Colonic mucosa (tissue), 4 donors: ENCODE measurements at regions not wholly inside any gene's neighbourhood (a gene's known extent, or its start where the extent isn't known, plus 50 kb on each side); places are given as distances from the start of the nearest gene placed in this dataset.

Experiments
- DNase-seq: peaks from one replicate; pipeline ENCODE4 v3.0.0-alpha.2; 2020
- H3K27ac ChIP-seq: fragments of 200-600 bp; one replicate; pipeline ENCODE4 v1.8.0; 2021
- H3K27me3 ChIP-seq: fragments of 200-600 bp; one replicate; pipeline ENCODE4 v1.8.0; 2021
- H3K36me3 ChIP-seq: fragments of 200-600 bp; one replicate; pipeline ENCODE4 v1.8.0; 2021
- H3K4me1 ChIP-seq: fragments of 200-600 bp; one replicate; pipeline ENCODE4 v1.8.0; 2021; ENCODE audit warnings: mild to moderate bottlenecking
- H3K4me3 ChIP-seq: fragments of 200-600 bp; one replicate; pipeline ENCODE4 v1.8.0; 2021
- H3K9ac ChIP-seq, 2 donors: one replicate each; pipeline ENCODE4 v1.7.0; 2013; ENCODE audit warnings: control low read depth in 2 of 2, low read depth in 2 of 2, low read length in 2 of 2
- H3K9me3 ChIP-seq: fragments of 200-600 bp; one replicate; pipeline ENCODE4 v1.8.0; 2021
- CTCF ChIP-seq: fragments of 200-600 bp; IDR thresholded peaks from one replicate; pipeline ENCODE4 v1.8.0; 2022; ENCODE audit warnings: antibody characterized with exemption, mild to moderate bottlenecking
- intact Hi-C: fragments of 100-400 bp; cut with DNase I; formaldehyde crosslinking; loops from one replicate; pipeline ENCODE4 v1.14.1; 2022
- donor health status: healthy.
- donor health status: DM: no; HTN: no; CAD: no.
- donor health status: DM: no; HTN: no; CAD: no.

DNA sequence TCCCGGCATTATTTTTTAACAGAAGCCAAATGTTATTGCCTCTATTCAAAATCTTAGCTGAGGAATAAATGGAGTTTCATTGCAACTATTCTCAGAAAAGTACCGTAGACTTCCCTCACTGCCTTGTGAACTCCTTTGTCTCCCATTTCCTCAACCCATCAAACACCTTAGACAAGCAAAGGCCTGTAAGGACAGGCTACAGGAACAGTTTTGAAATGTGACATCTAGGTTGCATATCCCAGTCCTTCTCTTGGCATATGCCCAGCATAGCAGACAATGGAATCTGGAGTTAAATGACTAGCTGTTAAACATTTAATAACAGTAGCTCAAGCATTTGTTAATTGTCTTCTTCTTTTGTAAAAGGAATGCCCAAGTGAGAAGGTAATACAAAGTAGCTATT, 1371.7 kb downstream of the STIM2 start:
- no peak overlapping the region for H3K4me3 ChIP-seq
- no peak overlapping the region for H3K9ac ChIP-seq
- no peak for TF ChIP-seq CTCF
- H3K4me1 ChIP-seq = no peaks in the 10 kb centered on the region
- intact Hi-C loops = no loop called here
- no peak for DNase-seq
- no peaks in the 10 kb centered on the region for H3K36me3 ChIP-seq
- H3K27ac ChIP-seq = no peak overlapping the region
- H3K27me3 ChIP-seq = no peaks in the 10 kb centered on the region
- H3K9me3 ChIP-seq = no peaks in the 10 kb centered on the region

DNA sequence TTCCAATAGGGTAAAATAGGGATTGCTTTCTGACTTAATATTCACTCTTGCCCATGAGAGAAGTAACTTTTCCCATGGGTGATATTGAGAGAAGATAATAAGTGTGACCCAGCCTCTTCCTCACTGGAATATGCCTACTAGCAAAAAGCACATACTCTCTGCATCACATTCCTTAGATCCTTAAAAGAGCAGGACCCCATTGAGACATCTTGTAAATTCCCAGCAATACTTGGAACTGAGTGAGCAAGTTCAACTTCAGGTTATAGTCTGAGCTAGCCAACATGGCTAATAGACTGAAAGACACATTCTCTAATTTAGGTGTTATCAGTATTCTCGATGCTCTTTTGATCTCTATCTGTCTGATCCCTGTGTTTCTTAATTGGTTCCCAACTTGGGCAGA, 1372.3 kb downstream of the STIM2 start:
- Histone ChIP-seq H3K4me1 (no peaks in the 10 kb centered on the region), H3K27me3 (no peaks in the 10 kb centered on the region), H3K9ac (no peak overlapping the region), H3K36me3 (no peaks in the 10 kb centered on the region), H3K4me3 (no peak overlapping the region), H3K9me3 (no peaks in the 10 kb centered on the region), H3K27ac (no peak overlapping the region)
- DNase-seq = no peak
- intact Hi-C loops = no loop called here
- no peak for TF ChIP-seq CTCF

- H3K9me3 ChIP-seq = no peaks in the 10 kb centered on the region
- DNase-seq = no peak
- no peaks in the 10 kb centered on the region for H3K36me3 ChIP-seq
- H3K27me3 ChIP-seq = no peaks in the 10 kb centered on the region
- no peak overlapping the region for H3K9ac ChIP-seq
- no peak overlapping the region for H3K4me3 ChIP-seq
- no peak overlapping the region for H3K27ac ChIP-seq
- no peaks in the 10 kb centered on the region for H3K4me1 ChIP-seq
- TF ChIP-seq CTCF = no peak
- intact Hi-C loops = no loop called here
These were observed 1373.1 kb downstream of the STIM2 start for GRCh38 chr4:28233724-28234123.

- no peak for TF ChIP-seq CTCF
- H3K9me3 ChIP-seq = no peaks in the 10 kb centered on the region
- intact Hi-C loops = no loop called here
- H3K27ac ChIP-seq = no peak overlapping the region
- no peak overlapping the region for H3K9ac ChIP-seq
- H3K36me3 ChIP-seq = no peaks in the 10 kb centered on the region
- DNase-seq = no peak
- H3K4me3 ChIP-seq = no peak overlapping the region
- no peaks in the 10 kb centered on the region for H3K27me3 ChIP-seq
- no peaks in the 10 kb centered on the region for H3K4me1 ChIP-seq
These were observed 1378.2 kb downstream of the STIM2 start for GRCh38 chr4:28238876-28239275.

DNA sequence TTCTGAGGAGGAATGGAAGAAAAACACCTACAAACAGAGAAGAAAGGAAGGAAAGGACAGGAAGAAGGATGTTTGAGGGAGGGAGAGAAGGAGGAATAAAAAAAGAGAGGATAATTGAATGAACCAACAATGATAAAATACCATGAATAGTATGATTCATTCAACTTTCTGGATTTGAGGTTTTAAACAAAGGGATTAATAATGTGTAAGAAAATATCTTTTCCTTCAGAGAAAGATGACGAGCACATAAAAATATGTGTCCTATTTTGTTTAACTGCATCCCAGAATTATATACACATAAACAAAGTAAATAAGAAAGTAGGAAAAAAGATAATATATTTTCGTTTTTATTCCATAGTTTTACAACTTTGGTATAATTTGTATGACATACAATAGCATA, 1380.4 kb downstream of the STIM2 start:
- no peak for DNase-seq
- intact Hi-C loops = no loop called here
- Histone ChIP-seq H3K36me3 (no peaks in the 10 kb centered on the region), H3K4me3 (no peak overlapping the region), H3K9me3 (no peaks in the 10 kb centered on the region), H3K27me3 (no peaks in the 10 kb centered on the region), H3K4me1 (no peaks in the 10 kb centered on the region), H3K27ac (no peak overlapping the region), H3K9ac (no peak overlapping the region)
- TF ChIP-seq CTCF = no peak

GRCh38 chr4:28247805-28248204, 1387.2 kb downstream of the STIM2 start:
- Histone ChIP-seq H3K4me1 (no peaks in the 10 kb centered on the region), H3K9ac (no peak overlapping the region), H3K36me3 (no peaks in the 10 kb centered on the region), H3K27ac (no peak overlapping the region), H3K9me3 (no peaks in the 10 kb centered on the region), H3K27me3 (no peaks in the 10 kb centered on the region), H3K4me3 (no peak overlapping the region)
- no peak for DNase-seq
- intact Hi-C loops = no loop called here
- TF ChIP-seq CTCF = no peak
